HepG2 (cell line): ENCODE measurements at regions not wholly inside any gene's neighbourhood (a gene's known extent, or its start where the extent isn't known, plus 50 kb on each side); places are given as distances from the start of the nearest gene placed in this dataset.

Experiments used
- AFF4 ChIP-seq: sonication (generic); formaldehyde crosslinking; IDR thresholded peaks from 2 replicates; pipeline ENCODE4 v1.4.0; 2020; ENCODE audit warnings: missing genetic modification reagents
- ATF3 ChIP-seq: sonication (generic); formaldehyde crosslinking; IDR thresholded peaks from 2 replicates; pipeline ENCODE4 v1.4.0; 2020; ENCODE audit warnings: missing genetic modification reagents
- DNMT1 ChIP-seq: sonication (generic); formaldehyde crosslinking; IDR thresholded peaks from 2 replicates; pipeline ENCODE4 v1.5.1; 2020; ENCODE audit warnings: mild to moderate bottlenecking, missing genetic modification reagents
- EZH2 ChIP-seq: conservative IDR thresholded peaks from 2 replicates; pipeline ENCODE4 v1.6.1; 2012; ENCODE audit warnings: mild to moderate bottlenecking, low read depth, low read length, moderate library complexity
- HBP1 ChIP-seq: IDR thresholded peaks from 2 replicates; pipeline ENCODE4 v1.6.1; 2016; ENCODE audit warnings: low read depth, control low read depth
- NFE2L2 ChIP-seq: fragments of 150-350 bp; IDR thresholded peaks from 2 replicates; pipeline ENCODE4 v1.6.1; 2014; ENCODE audit warnings: low read length
- PTBP1 ChIP-seq: fragments of 200-400 bp; formaldehyde crosslinking; IDR thresholded peaks from 2 replicates; pipeline ENCODE4 v1.6.1; 2018; ENCODE audit warnings: low read length, low read depth; ENCODE audit not compliant: poor library complexity, severe bottlenecking
- SETDB1 ChIP-seq: sonication (generic); formaldehyde crosslinking; IDR thresholded peaks from 2 replicates; pipeline ENCODE4 v1.5.1; 2020; ENCODE audit warnings: missing genetic modification reagents, mild to moderate bottlenecking, borderline replicate concordance
- STAT6 ChIP-seq: sonication (generic); formaldehyde crosslinking; IDR thresholded peaks from 2 replicates; pipeline ENCODE4 v1.4.0; 2020; ENCODE audit warnings: missing genetic modification reagents, mild to moderate bottlenecking, borderline replicate concordance
- TF ChIP-seq, protein P1 (sequence below): sonication (generic); formaldehyde crosslinking; IDR thresholded peaks from 2 replicates; pipeline ENCODE4 v1.8.1; 2022; ENCODE audit warnings: low read depth, mild to moderate bottlenecking, missing genetic modification reagents

DNA sequence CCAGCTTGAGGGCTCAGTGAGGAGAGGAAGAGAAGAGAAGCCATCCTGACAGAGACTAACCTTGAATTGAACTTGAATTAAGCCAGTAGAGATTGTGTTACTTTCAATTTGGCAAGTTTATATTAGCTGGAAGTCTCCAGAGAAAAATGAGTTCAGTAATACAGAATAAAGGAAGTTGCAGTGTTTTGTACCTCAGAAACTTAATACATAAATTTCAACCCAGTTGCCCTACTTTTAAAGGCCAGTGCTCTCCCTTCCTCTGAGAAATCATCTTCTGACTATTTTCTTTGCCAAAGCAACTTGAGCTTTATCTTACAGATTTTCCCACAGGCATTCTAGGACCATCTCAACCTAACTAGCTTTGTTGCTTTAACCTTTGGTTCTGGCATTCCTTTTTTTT lies 231.0 kb upstream of the GAS1 start:
- TF ChIP-seq NFE2L2 (no peak), DNMT1 (CRISPR knock-in tag) (no peak), PTBP1 (no peak), STAT6 (no peak), SETDB1 (CRISPR knock-in tag) (no peak), ATF3 (CRISPR knock-in tag) (no peak), EZH2 (no peak), HBP1 (CRISPR knock-in tag) (no peak), AFF4 (CRISPR knock-in tag) (no peak)
- TF ChIP-seq, protein P1, sequence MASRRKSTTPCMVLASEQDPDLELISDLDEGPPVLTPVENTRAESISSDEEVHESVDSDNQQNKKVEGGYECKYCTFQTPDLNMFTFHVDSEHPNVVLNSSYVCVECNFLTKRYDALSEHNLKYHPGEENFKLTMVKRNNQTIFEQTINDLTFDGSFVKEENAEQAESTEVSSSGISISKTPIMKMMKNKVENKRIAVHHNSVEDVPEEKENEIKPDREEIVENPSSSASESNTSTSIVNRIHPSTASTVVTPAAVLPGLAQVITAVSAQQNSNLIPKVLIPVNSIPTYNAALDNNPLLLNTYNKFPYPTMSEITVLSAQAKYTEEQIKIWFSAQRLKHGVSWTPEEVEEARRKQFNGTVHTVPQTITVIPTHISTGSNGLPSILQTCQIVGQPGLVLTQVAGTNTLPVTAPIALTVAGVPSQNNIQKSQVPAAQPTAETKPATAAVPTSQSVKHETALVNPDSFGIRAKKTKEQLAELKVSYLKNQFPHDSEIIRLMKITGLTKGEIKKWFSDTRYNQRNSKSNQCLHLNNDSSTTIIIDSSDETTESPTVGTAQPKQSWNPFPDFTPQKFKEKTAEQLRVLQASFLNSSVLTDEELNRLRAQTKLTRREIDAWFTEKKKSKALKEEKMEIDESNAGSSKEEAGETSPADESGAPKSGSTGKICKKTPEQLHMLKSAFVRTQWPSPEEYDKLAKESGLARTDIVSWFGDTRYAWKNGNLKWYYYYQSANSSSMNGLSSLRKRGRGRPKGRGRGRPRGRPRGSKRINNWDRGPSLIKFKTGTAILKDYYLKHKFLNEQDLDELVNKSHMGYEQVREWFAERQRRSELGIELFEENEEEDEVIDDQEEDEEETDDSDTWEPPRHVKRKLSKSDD (CRISPR knock-in tag): no peak
